ENCODE measurements at regions not wholly inside any gene's neighbourhood (a gene's known extent, or its start where the extent isn't known, plus 50 kb on each side); places are given as distances from the start of the nearest gene placed in this dataset.
"Not testable (repeated sequence)": the region's sequence is repeated elsewhere in the genome, so short reads cannot be mapped to it uniquely, and the experiment has no call there.

- no peak for DNase-seq
Measured at GRCh38 chr22:48429446-48430020, 1398.1 kb downstream of the BRD1 start.

GRCh38 chr22:48428631-48429371, 1398.9 kb downstream of the BRD1 start:
- DNase-seq: no peak

GRCh38 chr22:48427731-48428211, 1399.9 kb downstream of the BRD1 start:
- DNase-seq: no peak

- no peak for DNase-seq
Measured at GRCh38 chr22:48426466-48427380, 1401.0 kb downstream of the BRD1 start.

GRCh38 chr22:48425641-48426040, 1402.0 kb downstream of the BRD1 start:
- DNase-seq: no peak

- DNase-seq: no peak
Measured at GRCh38 chr22:48425091-48425506, 1402.6 kb downstream of the BRD1 start.

- no peak for DNase-seq
Measured at GRCh38 chr22:48424661-48425060, 1403.0 kb downstream of the BRD1 start.

- no peak for DNase-seq
Measured at GRCh38 chr22:48424201-48424627, 1403.5 kb downstream of the BRD1 start.

GRCh38 chr22:48423481-48423911, 1404.2 kb downstream of the BRD1 start:
- no peak for DNase-seq

GRCh38 chr22:48422900-48423480, 1404.7 kb downstream of the BRD1 start:
- DNase-seq: no peak

GRCh38 chr22:48418831-48419230, 1408.8 kb downstream of the BRD1 start:
- no peak for DNase-seq

GRCh38 chr22:48417225-48418070, 1410.2 kb downstream of the BRD1 start:
- no peak for DNase-seq

GRCh38 chr22:48416396-48417224, 1411.1 kb downstream of the BRD1 start:
- DNase-seq: no peak

- DNase-seq: no peak
Measured at GRCh38 chr22:48415520-48415919, 1412.2 kb downstream of the BRD1 start.

- DNase-seq: no peak
Measured at GRCh38 chr22:48414651-48415050, 1413.0 kb downstream of the BRD1 start.

GRCh38 chr22:48412931-48413330, 1414.7 kb downstream of the BRD1 start:
- DNase-seq: not testable (repeated sequence)

- no peak for DNase-seq
Measured at GRCh38 chr22:48410536-48410935, 1417.1 kb downstream of the BRD1 start.

GRCh38 chr22:48407256-48407955, 1420.3 kb downstream of the BRD1 start:
- no peak for DNase-seq

- no peak for DNase-seq
Measured at GRCh38 chr22:48406161-48406560, 1421.5 kb downstream of the BRD1 start.

- no peak for DNase-seq
Measured at GRCh38 chr22:48405741-48406140, 1421.9 kb downstream of the BRD1 start.
